ENCODE measurements at regions not wholly inside any gene's neighbourhood (a gene's known extent, or its start where the extent isn't known, plus 50 kb on each side); places are given as distances from the start of the nearest gene placed in this dataset.

DNA sequence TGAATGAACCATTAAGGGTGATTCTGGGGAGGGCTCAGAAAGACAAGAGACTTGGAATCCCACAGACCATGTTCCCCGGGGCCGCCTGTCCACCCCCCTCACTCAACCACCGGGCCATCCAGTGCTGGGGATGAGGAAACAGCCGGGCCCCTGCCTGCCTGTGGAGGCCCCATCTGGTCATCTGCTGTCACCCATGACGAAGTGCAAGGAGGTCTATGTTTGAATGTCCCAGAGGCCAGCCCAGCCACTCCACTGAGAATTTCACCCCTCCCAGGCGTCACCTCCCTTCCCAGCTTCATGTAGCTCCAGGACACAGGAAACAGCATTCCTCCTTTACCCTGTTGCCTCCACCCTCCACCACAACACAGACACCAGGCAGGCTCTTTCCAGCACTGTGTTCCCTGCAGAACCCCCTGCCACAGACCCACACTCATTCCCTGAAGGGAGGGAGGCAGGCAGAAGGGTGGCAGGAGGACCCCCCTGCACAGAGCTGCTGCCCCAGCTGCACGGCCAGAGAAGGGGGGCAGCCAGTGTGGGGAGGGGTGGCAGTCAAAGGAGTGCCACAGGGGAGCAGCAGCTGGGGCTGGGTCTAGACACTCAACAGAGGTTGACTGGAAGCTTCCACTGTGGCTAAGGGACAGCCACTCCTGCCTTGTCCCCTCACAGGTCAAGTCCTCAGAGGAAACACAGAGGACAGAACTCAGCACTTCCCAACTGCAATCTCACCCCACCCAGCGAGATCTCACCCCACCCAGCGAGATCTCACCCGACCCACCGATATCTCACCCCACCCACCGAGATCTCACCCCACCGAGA lies 50.3 kb upstream of the PPP2R5C start:
- Histone ChIP-seq H3K36me3 (ENCODE audit: control insufficient read depth in 2 of 2, extremely low read depth in 1 of 2, insufficient read depth in 2 of 2, low read length in 2 of 2) (no peaks in the 10 kb centered on the region), H3K9ac (replicated peaks; ENCODE audit: extremely low read depth, insufficient read depth, low read length) (no peak overlapping the region), H4K20me1 (replicated peaks; ENCODE audit: control insufficient read depth, extremely low read depth, insufficient read depth, low read length) (no peaks in the 10 kb centered on the region), H3K4me2 (ENCODE audit: insufficient read depth, low read length) (no peak overlapping the region), H3K9me3 (replicated peaks; ENCODE audit: control insufficient read depth, insufficient read depth, low read length) (no peaks in the 10 kb centered on the region), H2AFZ (ENCODE audit: low read depth, low read length) (no peak overlapping the region), H3K9me1 (replicated peaks; ENCODE audit: control insufficient read depth, extremely low read depth, insufficient read depth, low read length) (no peaks in the 10 kb centered on the region), H3K4me3 (replicated peaks in 1 of 3; ENCODE audit: insufficient read depth in 1 of 3, low read depth in 1 of 3, low read length in 3 of 3) (no peak overlapping the region), H3K27ac (ENCODE audit: insufficient read depth, low read depth, low read length) (no peak overlapping the region), H3K4me1 (ENCODE audit: control insufficient read depth, extremely low read depth, insufficient read depth, low read length) (no peaks in the 10 kb centered on the region), H3K79me2 (ENCODE audit: control insufficient read depth, insufficient read depth, low read length) (no peaks in the 10 kb centered on the region), H3K27me3 (ENCODE audit: control insufficient read depth in 2 of 2, insufficient read depth in 2 of 2, low read length in 2 of 2) (peaks cover 4 to 7% of the 10 kb centered on the region in 2 experiments)
- DNase-seq (ENCODE audit: low read depth, low spot score) (no peak), FAIRE-seq (no peak)
- TF ChIP-seq GATA2 (IDR thresholded peaks at IDR 0.05; ENCODE audit: insufficient read depth, insufficient read length, low read depth, low read length) (no peak), MYC (IDR thresholded peaks at IDR 0.05; ENCODE audit: low read depth, low read length) (no peak), JUN (IDR thresholded peaks at IDR 0.05; ENCODE audit: borderline replicate concordance, insufficient read depth, insufficient read length, low read depth) (no peak), POLR2AphosphoS5 (IDR thresholded peaks at IDR 0.05; ENCODE audit: insufficient read depth, low read depth, low read length) (no peak), EZH2 (IDR thresholded peaks at IDR 0.05; ENCODE audit: borderline replicate concordance, low read depth, low read length, severe bottlenecking) (no peak), FOS (IDR thresholded peaks at IDR 0.05; ENCODE audit: borderline replicate concordance, insufficient read depth, low read length) (no peak), POLR2A (IDR thresholded peaks at IDR 0.05; ENCODE audit: low read depth, low read length) (no peak)
- TF ChIP-seq, protein P1, sequence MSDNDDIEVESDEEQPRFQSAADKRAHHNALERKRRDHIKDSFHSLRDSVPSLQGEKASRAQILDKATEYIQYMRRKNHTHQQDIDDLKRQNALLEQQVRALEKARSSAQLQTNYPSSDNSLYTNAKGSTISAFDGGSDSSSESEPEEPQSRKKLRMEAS (IDR thresholded peaks at IDR 0.05; ENCODE audit: insufficient read depth, insufficient read length), result no peak
- TF ChIP-seq, protein P2, sequence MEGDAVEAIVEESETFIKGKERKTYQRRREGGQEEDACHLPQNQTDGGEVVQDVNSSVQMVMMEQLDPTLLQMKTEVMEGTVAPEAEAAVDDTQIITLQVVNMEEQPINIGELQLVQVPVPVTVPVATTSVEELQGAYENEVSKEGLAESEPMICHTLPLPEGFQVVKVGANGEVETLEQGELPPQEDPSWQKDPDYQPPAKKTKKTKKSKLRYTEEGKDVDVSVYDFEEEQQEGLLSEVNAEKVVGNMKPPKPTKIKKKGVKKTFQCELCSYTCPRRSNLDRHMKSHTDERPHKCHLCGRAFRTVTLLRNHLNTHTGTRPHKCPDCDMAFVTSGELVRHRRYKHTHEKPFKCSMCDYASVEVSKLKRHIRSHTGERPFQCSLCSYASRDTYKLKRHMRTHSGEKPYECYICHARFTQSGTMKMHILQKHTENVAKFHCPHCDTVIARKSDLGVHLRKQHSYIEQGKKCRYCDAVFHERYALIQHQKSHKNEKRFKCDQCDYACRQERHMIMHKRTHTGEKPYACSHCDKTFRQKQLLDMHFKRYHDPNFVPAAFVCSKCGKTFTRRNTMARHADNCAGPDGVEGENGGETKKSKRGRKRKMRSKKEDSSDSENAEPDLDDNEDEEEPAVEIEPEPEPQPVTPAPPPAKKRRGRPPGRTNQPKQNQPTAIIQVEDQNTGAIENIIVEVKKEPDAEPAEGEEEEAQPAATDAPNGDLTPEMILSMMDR (IDR thresholded peaks at IDR 0.05; ENCODE audit: extremely low read depth in 1 of 2, insufficient read depth in 1 of 2, low read depth in 1 of 2, low read length in 2 of 2), result no peak
- dilution Hi-C loops (cut with MboI; ENCODE audit: extremely low pct_ligation_motif_present, low sequenced_read_pairs) (no loop called here), intact Hi-C loops (cut with micrococcal nuclease) (no loop called here)
- no TSS peak for BruUV-seq (replicated peaks)
- ChIA-PET CTCF (interaction anchor here (1.5 kb wide), 1 partner anchor 49 kb away, joined by 4 read pairs; no protein-coding TSS in a partner anchor), POLR2A (interaction anchor here (0.5 to 0.6 kb wide), 2 partner anchors 14 to 233 kb away, joined by 3 to 4 read pairs; no protein-coding TSS in a partner anchor)

Data from endothelial cell of umbilical vein (primary cell).